ENCODE measurements at regions not wholly inside any gene's neighbourhood (a gene's known extent, or its start where the extent isn't known, plus 50 kb on each side); places are given as distances from the start of the nearest gene placed in this dataset.
"Not testable (repeated sequence)": the region's sequence is repeated elsewhere in the genome, so short reads cannot be mapped to it uniquely, and the experiment has no call there.

GRCh38 chr15:85282504-85283115 lies 97.8 kb upstream of the AKAP13 start:
- ATAC-seq (ENCODE audit: insufficient read depth, low FRiP score): no peak
- 69 to 81% methylated on average over 11 of the region's 11 CpGs for WGBS, 2 donors
- Histone ChIP-seq H3K27me3 (ENCODE audit: control insufficient read depth in 3 of 3, insufficient read depth in 3 of 3, low read length in 2 of 3) (no peaks in the 10 kb centered on the region), H3K27ac (ENCODE audit: low read depth in 1 of 2, low read length in 1 of 2) (no peak overlapping the region), H3K36me3 (ENCODE audit: control insufficient read depth in 4 of 4, insufficient read depth in 4 of 4, low read length in 4 of 4) (no peaks in the 10 kb centered on the region), H3K4me3 (no peak overlapping the region), H3K9ac (ENCODE audit: insufficient read depth in 1 of 2, low read length in 2 of 2) (no peak overlapping the region), H3K4me1 (ENCODE audit: control insufficient read depth in 5 of 5, insufficient read depth in 5 of 5, low read length in 5 of 5) (peaks cover 0 to 6% (median 0%) of the 10 kb centered on the region in 5 donors), H3K9me3 (ENCODE audit: control insufficient read depth in 4 of 4, insufficient read depth in 3 of 4, low read length in 3 of 4) (no peaks in the 10 kb centered on the region)
- TF ChIP-seq CTCF (IDR thresholded peaks at IDR 0.05; ENCODE audit: control extremely low read depth, extremely low read depth): no peak
- no peak for DNase-seq

GRCh38 chr15:85283815-85284214 lies 96.6 kb upstream of the AKAP13 start:
- not testable (repeated sequence) for ATAC-seq (ENCODE audit: insufficient read depth, low FRiP score); H3K4me3 ChIP-seq; H3K4me1 ChIP-seq (ENCODE audit: control insufficient read depth in 5 of 5, insufficient read depth in 5 of 5, low read length in 5 of 5); H3K9ac ChIP-seq (ENCODE audit: insufficient read depth in 1 of 2, low read length in 2 of 2); DNase-seq; H3K27ac ChIP-seq (ENCODE audit: low read depth in 1 of 2, low read length in 1 of 2); H3K36me3 ChIP-seq (ENCODE audit: control insufficient read depth in 4 of 4, insufficient read depth in 4 of 4, low read length in 4 of 4); H3K9me3 ChIP-seq (ENCODE audit: control insufficient read depth in 4 of 4, insufficient read depth in 3 of 4, low read length in 3 of 4); H3K27me3 ChIP-seq (ENCODE audit: control insufficient read depth in 3 of 3, insufficient read depth in 3 of 3, low read length in 2 of 3)
- 79 to 95% methylated on average over 3 to 5 of the region's 5 CpGs for WGBS, 2 donors

- no peak for DNase-seq
- 79 to 86% methylated on average over 5 of the region's 5 CpGs for WGBS, 2 donors
- H3K36me3 ChIP-seq (ENCODE audit: control insufficient read depth in 4 of 4, insufficient read depth in 4 of 4, low read length in 4 of 4): no peaks in the 10 kb centered on the region
- peaks cover 0 to 6% (median 0%) of the 10 kb centered on the region in 5 donors for H3K4me1 ChIP-seq (ENCODE audit: control insufficient read depth in 5 of 5, insufficient read depth in 5 of 5, low read length in 5 of 5)
- ATAC-seq (ENCODE audit: insufficient read depth, low FRiP score): no peak
- H3K9me3 ChIP-seq (ENCODE audit: control insufficient read depth in 4 of 4, insufficient read depth in 3 of 4, low read length in 3 of 4): no peaks in the 10 kb centered on the region
- H3K9ac ChIP-seq (ENCODE audit: insufficient read depth in 1 of 2, low read length in 2 of 2): no peak overlapping the region
- H3K4me3 ChIP-seq: no peak overlapping the region
- no peak for TF ChIP-seq CTCF (IDR thresholded peaks at IDR 0.05; ENCODE audit: control extremely low read depth, extremely low read depth)
- H3K27me3 ChIP-seq (ENCODE audit: control insufficient read depth in 3 of 3, insufficient read depth in 3 of 3, low read length in 2 of 3): no peaks in the 10 kb centered on the region
- H3K27ac ChIP-seq (ENCODE audit: low read depth in 1 of 2, low read length in 1 of 2): no peak overlapping the region
Observed at GRCh38 chr15:85284497-85284896, 95.9 kb upstream of the AKAP13 start.

- Histone ChIP-seq H3K27ac (ENCODE audit: low read depth in 1 of 2, low read length in 1 of 2) (no peak overlapping the region), H3K9me3 (ENCODE audit: control insufficient read depth in 4 of 4, insufficient read depth in 3 of 4, low read length in 3 of 4) (peaks cover 0 to 3% (median 0%) of the 10 kb centered on the region in 4 donors), H3K4me1 (ENCODE audit: control insufficient read depth in 5 of 5, insufficient read depth in 5 of 5, low read length in 5 of 5) (peaks cover 0 to 1% (median 0%) of the 10 kb centered on the region in 5 donors), H3K4me3 (no peak overlapping the region), H3K27me3 (ENCODE audit: control insufficient read depth in 3 of 3, insufficient read depth in 3 of 3, low read length in 2 of 3) (peaks cover 0 to 4% (median 0%) of the 10 kb centered on the region in 3 donors), H3K36me3 (ENCODE audit: control insufficient read depth in 4 of 4, insufficient read depth in 4 of 4, low read length in 4 of 4) (no peaks in the 10 kb centered on the region), H3K9ac (ENCODE audit: insufficient read depth in 1 of 2, low read length in 2 of 2) (no peak overlapping the region)
- 14 to 18% methylated on average over 6 of the region's 6 CpGs for WGBS, 2 donors
- peak; percentile 53 for TF ChIP-seq CTCF (IDR thresholded peaks at IDR 0.05; ENCODE audit: control extremely low read depth, extremely low read depth)
- peak; percentile 63 for ATAC-seq (ENCODE audit: insufficient read depth, low FRiP score)
- DNase-seq: peak in 2 of 3 donors; percentile 32 to 44
Observed at GRCh38 chr15:85289677-85290365, 90.6 kb upstream of the AKAP13 start.

- H3K9ac ChIP-seq (ENCODE audit: insufficient read depth in 1 of 2, low read length in 2 of 2); H3K9me3 ChIP-seq (ENCODE audit: control insufficient read depth in 4 of 4, insufficient read depth in 3 of 4, low read length in 3 of 4); H3K27me3 ChIP-seq (ENCODE audit: control insufficient read depth in 3 of 3, insufficient read depth in 3 of 3, low read length in 2 of 3); H3K4me1 ChIP-seq (ENCODE audit: control insufficient read depth in 5 of 5, insufficient read depth in 5 of 5, low read length in 5 of 5); DNase-seq; H3K36me3 ChIP-seq (ENCODE audit: control insufficient read depth in 4 of 4, insufficient read depth in 4 of 4, low read length in 4 of 4); ATAC-seq (ENCODE audit: insufficient read depth, low FRiP score); H3K4me3 ChIP-seq; H3K27ac ChIP-seq (ENCODE audit: low read depth in 1 of 2, low read length in 1 of 2): not testable (repeated sequence)
- WGBS, 2 donors: 70 to 78% methylated on average over 5 of the region's 5 CpGs
Observed at GRCh38 chr15:85292583-85292982, 87.8 kb upstream of the AKAP13 start.
